Suppressor macrophage treated with lipopolysaccharide for 4 hours (primary cell): ENCODE measurements at regions not wholly inside any gene's neighbourhood (a gene's known extent, or its start where the extent isn't known, plus 50 kb on each side); places are given as distances from the start of the nearest gene placed in this dataset.

Experiments
- DNase-seq: peaks from one replicate; pipeline ENCODE4 v3.0.0-alpha.2; 2020

DNA sequence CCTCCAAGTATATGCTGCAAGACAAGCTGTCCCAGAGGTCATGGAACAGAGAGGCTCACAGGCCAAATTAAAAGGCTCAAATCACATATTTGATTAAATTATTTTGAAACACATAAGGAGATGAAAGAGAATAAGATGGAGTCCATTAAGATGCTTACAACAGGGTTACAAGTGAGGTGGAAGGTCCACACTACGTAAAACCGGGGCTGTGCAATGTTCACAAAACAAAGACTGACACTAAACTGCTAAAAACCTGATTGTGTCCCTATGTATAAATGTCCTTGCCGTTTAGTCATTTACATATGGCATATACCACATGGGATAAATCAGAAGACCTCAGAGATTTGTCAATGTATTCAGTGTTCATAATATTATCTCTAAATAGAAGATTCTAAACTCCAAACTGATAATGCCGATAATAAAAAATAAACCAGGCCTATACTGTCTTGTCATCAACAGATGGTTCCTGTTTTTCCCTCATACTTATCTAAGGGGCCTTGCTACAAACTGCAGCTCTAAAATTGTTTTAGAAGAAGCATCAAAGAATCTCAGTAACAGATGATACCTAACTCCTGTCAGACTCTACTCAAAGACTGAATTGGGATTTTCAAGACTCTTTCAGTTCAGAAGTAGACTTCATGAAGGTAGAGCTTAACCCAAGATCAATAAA, 51.8 kb upstream of the RIPOR2 start:
- no peak for DNase-seq

DNA sequence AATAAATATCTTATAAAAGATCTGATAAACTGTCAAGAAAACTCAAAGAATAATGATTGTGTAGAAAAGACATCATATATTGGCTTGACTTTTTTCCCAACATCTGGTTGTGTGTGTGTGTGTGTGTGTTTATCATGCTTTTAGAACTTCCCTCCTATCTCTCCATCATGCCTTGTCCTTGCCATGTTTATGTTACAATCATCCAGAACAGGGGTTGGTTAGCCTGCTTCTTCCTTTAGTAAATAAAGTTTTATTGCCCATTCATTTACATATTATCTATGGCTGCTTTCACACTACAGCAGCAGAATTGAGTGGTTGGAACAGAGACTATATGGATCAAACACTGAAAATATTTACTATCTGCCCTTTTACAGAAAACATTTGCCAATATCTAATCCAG, 52.8 kb upstream of the RIPOR2 start:
- DNase-seq = no peak

DNA sequence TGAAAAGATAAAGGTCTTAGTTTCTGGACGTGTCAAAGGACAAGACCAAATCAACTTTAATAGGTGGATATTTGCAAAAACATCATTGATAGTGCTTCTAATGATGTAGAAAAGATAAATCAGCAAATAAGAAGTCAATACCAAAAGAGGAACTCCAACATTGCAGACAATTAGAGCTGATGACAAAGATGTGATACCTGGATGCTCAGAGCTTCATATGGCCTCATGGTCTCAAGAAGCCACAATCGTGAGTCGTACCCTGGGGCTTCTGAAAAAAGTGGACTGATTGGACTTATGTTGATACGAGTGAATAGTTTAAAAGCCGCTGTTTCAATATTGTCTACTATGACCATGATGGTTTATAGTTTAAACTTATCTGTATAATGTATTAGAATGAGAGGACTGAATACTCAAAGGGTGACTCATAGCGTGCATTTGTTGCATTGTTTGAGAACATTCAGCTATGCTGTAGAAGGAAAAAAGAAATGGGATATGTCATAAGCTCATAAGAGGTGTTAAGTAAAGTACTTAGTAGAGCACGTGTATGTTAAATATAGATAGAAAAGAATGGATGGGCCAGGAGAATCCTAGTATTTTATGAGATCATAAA, 54.6 kb upstream of the RIPOR2 start:
- DNase-seq = no peak

DNA sequence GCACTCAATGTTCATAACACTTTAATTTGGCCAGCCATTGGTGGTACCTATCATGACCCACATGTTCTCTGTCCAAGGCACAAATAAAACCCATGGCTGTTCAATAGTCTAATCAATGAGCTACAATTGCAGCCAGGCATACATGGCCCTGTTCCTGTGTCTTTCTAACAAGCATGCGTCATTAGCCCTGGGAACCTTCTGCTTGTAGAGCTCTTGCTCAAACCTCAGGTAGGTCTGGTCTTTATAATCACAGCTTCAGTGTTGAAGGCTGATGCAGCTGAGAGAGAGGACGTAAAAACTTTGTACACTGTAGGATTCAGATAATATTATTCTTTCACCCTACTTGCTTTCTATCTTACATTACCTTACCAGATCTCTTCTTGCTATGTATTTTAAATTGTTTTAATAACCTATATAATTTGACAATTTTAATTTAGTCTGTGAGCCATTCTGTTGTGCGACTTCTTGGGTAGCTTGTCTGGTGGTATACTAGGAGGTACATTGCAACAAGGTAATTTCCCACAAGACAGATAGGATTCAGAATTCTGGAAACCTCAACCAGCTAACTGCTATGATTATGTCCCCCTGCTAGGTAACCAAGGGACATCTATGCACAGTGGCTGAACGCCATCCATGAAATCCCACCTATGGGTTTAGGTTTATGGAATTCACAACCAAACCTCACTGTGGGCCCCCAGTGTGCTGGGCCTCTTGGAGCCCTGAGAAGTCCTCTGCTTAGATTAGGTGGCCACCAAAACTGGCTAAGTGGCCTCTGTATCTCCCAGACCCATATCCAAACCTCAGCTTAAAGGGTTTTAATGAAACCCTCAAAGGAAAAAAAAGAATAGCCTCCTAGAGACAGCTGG, 55.4 kb upstream of the RIPOR2 start:
- DNase-seq = no peak

DNA sequence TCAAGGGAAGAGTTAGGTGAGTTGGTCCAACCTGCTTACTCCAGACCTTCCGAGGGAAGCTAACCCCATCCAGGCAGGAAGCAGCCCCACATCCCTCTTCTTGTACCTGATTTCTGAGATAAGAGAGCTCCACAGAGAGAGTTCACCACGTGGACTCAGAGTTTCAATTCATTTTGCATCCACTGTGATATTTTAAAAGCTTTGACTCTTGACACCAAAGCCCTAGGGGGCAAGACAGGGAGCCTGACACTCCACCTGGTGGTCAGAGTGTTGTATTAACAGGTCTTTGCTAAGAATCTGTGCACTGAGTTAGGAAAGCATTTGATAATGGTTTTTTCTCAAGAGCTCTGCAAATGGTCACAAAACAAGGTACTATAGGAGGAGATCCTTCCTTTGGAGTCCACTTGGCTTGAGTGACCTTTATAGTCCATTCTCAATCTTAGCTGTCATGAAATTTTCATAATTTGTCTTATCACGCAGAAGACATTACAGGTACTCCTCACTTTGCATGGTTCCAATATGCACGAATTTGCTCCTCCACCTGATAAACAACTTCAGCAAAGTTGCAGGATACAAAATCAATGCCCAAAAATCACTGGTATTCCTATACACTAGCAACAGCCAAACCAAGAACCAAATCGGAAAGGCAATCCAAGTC, 56.2 kb upstream of the RIPOR2 start:
- DNase-seq = peak; percentile 84

DNA sequence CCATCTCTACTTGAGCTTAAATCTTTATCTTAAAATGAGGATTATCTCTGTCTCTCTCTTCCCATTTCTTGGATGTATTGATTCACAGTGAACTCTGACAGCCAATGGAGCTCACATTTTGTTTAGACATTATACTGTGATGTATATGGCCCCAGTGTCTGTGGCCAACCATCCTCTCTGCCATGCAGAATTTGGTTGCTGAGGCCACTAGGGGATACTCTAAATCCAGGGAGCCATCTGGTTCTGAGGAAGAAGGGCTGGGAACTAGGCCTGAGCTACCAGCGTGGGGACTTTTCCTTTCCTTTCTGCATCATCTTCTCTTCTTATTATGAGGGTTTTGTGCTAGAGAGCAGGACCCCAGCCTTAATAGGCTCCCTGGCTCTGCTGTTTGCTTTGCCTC, 59.1 kb upstream of the RIPOR2 start:
- DNase-seq = no peak

DNA sequence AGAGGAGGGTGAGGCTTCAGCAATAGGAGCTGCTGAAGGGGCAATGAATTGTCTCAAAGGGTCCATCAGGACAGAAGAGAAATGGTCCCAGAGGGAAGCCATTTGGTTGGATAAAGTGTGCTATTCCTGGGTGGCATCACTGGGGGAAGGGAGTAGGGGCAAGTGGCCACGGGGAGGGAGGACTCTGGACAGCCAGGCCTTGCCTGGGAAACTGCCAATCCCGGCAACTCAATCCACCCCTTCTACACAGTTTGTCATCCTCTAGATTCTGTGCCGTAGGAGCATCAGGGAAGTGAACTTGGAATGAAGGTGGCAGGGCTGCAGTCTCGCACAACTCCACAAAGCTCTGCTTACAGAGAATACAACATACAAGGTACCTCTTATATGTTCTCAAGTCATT, 59.5 kb upstream of the RIPOR2 start:
- DNase-seq = no peak

DNA sequence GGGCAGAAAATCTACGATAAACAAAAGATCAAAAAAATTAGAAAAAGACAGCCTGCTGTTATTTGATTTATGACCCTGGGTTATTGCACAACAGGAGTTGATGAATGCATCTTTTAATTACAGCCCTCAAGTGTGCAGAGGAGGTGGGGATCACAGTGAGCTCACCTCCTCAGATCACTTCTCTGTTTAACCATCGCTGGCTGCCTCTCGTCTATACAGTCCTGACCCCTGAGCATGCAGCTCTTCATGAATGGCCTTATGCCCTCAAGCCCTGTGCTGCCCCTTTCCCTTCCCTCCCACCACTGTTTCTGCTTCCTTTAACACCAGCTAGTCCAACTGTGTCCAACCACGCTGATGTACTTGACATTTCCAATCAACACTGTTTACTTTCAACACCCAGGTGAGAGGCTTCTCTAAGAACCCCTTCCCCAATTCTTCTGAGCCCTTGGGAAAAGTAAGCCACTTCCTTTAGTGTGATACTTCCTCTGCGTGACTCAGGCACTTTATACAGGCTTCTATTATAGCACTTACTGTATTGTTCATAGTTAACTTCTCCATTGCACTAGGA, 60.6 kb upstream of the RIPOR2 start:
- DNase-seq = peak; percentile 51

DNA sequence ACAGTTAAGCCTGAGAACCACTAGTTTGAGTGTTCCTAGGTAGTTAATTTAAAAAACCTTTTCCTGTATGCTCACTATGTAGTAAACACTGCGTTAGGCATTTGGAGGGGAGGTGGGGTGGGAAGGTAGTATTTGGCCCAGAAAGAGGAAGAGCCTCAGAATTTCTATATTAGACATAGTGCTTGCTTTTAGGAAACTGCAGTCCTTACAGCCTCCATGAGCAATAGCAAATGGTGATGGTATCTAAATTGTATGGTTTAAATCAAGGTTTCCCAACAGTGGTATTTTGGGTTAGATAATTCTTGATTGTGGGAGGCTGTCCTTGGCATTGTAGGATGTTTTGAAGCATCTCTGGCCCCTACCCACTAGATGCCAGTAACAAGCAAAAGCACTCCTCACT, 61.5 kb upstream of the RIPOR2 start:
- DNase-seq = peak; percentile 62

DNA sequence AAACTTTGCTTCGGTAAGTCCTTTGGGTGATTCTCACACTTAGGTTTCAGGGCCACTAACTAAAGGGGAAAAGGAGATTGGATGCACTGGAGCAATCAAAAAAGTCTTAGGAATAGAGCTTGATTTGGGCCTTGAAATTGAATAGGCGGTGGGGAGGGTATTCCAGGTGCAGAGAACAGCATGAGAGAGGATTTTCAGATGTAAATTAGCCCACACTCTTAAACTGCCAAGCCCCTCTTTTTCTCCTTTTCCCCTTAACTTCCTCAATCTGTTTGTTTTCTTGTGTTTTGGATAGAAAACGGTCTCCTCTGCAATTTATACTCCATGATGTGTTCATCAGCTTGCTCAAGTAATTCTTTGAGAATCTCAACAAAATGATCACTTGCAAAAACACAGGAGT, 62.1 kb upstream of the RIPOR2 start:
- no peak for DNase-seq

DNA sequence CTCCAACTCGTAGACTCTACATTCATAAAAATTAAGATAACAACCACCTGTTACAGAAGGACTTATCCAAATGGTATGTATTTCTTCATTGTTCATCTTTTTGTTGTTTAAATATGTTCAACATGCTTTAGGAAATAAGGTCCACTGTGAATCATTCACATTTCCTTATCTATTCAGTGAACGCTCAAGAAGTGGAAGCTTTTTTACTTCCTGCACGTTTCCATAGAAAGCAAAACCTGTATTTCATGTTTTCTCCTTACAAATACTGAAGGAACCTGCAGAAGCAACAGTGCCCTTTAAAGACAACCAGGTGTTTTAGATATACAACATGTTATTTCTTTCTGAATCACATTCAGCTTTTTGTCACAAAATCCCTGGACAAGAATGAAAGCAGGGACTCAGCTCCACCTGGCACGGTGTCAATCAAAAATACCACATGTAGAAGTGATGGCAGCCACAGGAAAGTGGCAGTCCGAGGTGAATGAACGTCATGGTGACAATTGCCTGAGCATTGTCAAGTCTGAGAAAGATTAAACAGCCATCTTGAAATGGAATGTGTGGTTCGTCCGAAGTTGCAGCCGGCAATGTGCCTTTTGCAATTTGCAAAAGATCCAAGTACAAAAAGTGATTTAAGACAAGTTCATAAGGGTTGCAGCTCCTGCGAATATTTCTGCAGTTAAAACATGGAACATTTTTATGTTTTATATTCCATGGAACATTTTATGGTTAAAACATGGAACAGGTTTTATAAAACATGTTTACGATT, 66.7 kb upstream of the RIPOR2 start:
- DNase-seq = no peak

DNA sequence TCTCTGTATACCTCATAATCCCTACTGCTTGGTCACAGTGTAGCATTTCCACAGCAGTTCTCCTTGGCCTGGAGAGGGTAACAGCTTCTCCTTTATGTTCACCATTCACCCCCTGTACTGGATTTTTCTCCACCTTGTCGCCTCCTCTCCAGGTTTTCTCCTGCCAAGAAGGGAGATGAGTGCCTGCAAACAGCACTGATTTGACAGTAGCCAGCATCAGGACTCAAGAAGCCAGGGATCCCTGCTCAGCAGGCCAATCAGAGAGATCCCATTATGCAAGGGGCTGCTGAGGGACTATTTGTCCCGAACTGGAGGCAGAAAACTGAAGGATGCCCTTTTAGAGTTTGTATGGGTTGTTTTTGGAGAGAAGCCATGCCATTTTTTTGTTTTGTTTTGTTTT, 68.6 kb upstream of the RIPOR2 start:
- no peak for DNase-seq

DNA sequence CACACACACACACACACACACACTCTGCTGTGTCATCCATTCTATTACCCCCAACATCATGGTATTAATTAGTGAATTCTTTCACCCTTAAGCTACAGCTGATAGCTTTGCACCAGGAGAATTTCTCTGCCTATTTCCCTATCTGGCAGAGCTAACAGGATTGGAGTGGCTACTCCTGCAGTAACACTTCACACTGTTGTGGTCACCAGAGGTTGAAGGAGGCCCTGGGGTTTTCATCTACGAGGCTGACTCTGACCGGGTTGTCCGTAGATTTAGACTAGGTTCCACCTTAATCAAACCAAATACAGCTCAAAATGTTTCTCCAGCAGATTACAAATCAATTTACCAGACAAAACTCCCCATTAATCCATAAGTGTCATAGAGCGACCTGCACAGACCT, 69.2 kb upstream of the RIPOR2 start:
- no peak for DNase-seq

DNA sequence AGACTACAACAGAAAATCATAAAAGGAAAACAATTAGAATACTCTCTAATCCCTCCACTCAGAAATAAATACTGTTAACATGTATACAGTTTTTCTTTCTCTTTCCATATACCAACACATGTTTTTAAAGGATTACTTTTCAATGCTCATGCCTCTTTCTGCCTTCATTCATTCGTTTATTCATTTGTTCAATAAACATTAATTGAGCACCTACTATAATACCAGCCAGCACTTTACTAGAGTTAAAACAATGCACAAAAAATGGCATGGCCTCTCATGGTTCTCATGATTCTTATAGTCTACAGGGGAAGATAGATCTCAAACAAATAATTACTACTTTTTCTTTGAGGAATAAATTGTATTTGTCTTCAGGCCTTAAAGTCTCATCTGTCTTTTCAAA, 70.3 kb upstream of the RIPOR2 start:
- no peak for DNase-seq

DNA sequence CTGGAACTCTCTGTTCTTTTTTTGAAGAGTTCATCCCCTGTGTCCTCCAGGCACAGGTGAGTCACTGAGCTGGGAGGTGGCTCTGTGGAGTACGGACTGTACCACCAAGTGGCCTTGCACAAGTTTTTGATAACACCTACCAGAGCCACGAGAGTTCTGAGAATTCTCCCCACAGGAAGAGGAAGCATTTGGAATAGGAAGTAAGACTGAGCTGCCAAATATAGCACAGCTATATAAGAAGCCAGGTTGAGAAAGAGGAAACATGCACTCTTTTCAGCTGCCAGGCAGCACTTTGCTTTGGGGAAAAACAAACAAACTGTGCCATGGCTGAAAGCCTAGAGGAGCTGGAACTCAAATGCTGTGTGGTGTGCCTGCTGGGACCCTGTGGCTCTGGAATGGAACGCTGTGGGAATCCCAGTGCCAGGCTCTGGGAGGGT, 70.8 kb upstream of the RIPOR2 start:
- peak; percentile 87 for DNase-seq

DNA sequence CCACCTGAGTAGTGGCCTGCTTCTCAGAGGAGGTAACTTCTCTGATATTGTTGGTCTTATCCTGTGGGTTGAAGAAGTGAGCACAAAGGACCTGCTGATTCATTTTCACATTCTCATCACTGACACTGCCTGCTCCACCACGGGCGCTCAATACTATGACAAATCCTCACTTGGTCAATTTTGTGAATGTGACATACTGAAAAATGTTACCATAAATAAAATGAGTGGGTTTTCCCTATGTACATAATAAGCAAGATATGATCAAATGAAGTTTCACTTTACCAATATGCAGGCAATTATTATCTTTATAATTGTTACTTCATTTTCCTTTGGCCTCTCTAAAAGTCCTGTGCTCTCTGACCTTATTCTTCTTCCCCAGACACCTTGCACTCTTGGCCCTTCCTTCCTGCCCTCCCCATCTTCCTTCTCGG, 71.5 kb upstream of the RIPOR2 start:
- DNase-seq = peak; percentile 87

DNA sequence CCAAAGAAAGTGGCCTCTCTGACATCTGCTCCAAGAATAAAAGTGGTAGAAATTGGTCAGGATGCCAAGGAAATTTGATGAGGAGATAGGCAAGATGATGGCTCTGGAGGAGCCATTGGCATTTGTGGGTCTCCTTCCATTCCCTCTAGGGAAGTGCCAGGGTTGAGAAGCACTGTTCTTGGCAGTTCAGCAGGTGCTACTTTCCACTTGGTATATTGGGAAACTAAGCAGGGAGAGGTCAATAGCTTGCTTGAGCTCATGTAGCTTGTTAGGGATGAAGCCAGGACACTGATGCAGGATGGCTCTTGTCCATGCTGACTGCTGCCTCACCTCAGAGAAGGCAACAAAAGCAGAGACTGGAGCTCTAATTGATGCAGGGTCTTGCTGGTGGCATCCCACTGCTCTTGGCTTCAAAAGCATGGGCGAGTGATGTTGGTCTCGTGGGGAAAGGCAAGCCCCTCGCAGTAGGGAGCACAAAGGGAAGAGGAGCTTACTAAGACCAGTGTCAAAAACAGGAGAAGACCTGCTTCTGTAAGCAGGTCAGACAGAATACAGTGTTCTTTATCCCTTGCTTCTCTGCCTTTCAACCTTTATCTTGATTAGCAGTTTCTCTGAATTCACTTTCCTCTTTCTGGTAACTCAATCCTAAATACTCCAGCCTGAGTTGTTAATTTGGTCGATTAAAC, 73.1 kb upstream of the RIPOR2 start:
- DNase-seq = no peak

DNA sequence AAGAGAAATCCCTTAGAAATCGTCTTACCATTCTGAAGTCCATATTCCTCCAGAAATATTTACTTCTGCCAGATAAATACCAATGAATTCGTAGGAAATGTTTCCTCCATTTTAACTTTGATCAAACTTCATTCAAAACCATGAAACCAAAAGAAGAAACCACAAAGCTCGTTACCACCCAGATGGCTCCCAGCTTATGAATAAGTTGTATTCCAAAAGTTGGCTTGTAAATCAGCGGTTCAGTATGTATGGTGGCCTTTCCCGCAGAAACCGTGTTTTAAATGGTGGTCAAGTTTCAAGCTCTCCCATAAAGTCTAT, 73.6 kb upstream of the RIPOR2 start:
- no peak for DNase-seq

DNA sequence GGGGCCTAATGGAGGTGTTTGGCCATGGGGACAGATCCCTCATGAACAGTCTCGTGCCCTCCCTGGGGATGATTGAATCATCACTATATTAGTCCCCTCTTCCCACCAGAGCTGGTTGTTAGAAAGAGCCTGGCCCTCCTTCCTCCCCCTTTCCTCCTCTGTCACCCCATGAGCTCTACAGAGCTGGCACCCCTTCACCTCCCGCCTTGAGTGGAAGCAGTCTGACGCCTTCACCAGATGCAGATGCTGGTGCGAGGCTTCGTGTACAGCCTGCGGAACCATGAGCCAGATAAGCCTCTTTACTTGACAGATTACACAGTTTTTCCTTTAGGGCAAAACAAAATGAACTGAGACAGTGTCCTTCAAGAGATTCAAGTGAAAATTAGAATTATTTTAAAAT, 74.4 kb upstream of the RIPOR2 start:
- DNase-seq = no peak

DNA sequence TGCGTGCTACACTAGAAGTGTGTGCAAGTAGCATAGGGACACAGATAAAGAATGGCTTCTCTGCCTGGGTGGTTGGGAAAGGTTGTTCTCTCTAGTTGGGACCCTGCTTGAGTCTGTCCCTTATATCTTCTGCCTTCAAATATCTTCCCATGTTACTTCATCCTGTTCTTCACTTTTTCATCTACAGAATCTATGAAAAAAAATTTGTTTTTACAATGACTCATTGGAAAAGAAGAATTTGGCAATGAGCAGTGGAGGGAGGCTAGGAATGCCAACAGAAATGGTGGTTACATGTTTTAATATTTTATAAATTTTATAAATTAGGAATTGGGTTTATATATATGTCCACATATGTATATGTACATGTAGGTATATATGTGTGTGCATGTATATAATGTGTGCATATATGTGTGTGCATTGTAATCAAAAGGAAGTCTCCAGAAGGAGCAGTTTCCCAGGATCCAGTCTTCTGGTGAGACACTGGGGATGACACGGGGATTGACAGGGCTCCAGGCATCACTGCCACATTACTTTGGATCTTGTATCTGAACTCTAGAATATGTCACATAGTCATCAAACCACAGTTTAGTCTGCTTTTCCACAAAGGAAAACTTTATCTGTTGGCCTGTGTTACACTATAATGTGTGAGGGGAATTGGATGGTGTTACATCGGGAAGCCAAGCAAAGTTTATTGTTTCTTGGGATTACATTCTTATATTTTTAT, 75.3 kb upstream of the RIPOR2 start:
- peak; percentile 20 for DNase-seq

DNA sequence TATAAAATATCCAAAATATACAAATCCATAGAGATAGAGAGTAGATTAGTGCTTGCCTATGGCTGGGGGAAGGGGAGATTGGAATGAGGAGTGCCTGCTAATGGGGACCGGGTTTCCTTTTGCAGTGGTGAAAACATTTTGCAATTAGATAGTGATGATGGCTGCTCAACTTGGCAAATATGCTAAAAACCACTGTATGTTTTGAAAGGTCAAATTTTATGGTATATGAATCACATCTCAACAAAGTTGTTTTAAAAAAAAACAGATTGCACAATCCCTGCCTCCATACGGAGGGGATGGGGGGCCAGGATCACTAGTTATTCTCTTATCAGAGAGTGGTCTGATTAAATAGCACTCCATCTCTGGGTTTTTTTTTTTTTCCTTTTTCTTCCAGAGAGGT, 76.9 kb upstream of the RIPOR2 start:
- DNase-seq = peak; percentile 64
